K562 (cell line): ENCODE measurements at regions not wholly inside any gene's neighbourhood (a gene's known extent, or its start where the extent isn't known, plus 50 kb on each side); places are given as distances from the start of the nearest gene placed in this dataset.
A peak's percentile ranks its signal among the peaks of the same experiment; 100 is the strongest.

Experiments
- ATAC-seq: fragments of 200-7000 bp; cut with Tn5 transposase; 3 replicates; pipeline ENCODE4 v1.9.1; 2020; ENCODE audit warnings: moderate library complexity
- BruUV-seq: library from RNA; stranded (reverse); fragments of 400-500 nt; replicated peaks from 2 replicates; lab custom pipeline; 2021; lab: Mats Ljungman, UMichigan
- CTCF ChIA-PET: fragments of 300-600 bp; formaldehyde crosslinking; extraction: SDS; loops from one replicate; lab custom pipeline; 2021; ENCODE audit warnings: low intra/inter-chr PET ratio; lab: Yijun Ruan, JAX
- POLR2A ChIA-PET: fragments of 300-600, 350-650 bp; sonication (Branson Sonifier 250); formaldehyde crosslinking; extraction: SDS; loops from one replicate; lab custom pipeline; 2021; ENCODE audit warnings: antibody characterized with exemption, inconsistent platforms; lab: Yijun Ruan, JAX
- DNase-seq, 4 experiments: peaks; one replicate each; pipeline versions ENCODE4 v3.0.0 to v3.0.0-alpha.2; 2011 to 2018; ENCODE audit warnings: low spot score in 3 of 4, mixed read lengths in 3 of 4; ENCODE audit errors: extremely low read depth in 1 of 4
- FAIRE-seq: peaks from 2 replicates; lab custom pipeline; 2011; peaks lifted over from hg19 to GRCh38; lab: Jason Lieb, UNC
- H2AFZ ChIP-seq: 2 replicates; pipeline ENCODE4 v1.6.0; 2011; ENCODE audit warnings: low read depth, low read length, control low read depth, inconsistent platforms
- H3K27ac ChIP-seq: fragments of 200-600 bp; 3 replicates; pipeline ENCODE4 v1.8.0; 2011; ENCODE audit warnings: low read depth, mild to moderate bottlenecking, control low read depth, inconsistent platforms, low read length, moderate library complexity, mixed read lengths; ENCODE audit errors: extremely low read depth
- H3K27me3 ChIP-seq, 2 experiments: fragments of 300-600 bp in 1 of 2; 2 replicates in 1 of 2; 3 replicates in 1 of 2; pipeline versions ENCODE4 v1.6.0 to v1.8.0; 2011; ENCODE audit warnings: inconsistent platforms in 2 of 2, low read length in 2 of 2, mild to moderate bottlenecking in 1 of 2, mixed read lengths in 1 of 2, moderate library complexity in 1 of 2; ENCODE audit not compliant: control insufficient read depth in 2 of 2, insufficient read depth in 2 of 2
- H3K36me3 ChIP-seq: fragments of 300-600 bp; 3 replicates; pipeline ENCODE4 v1.8.0; 2011; ENCODE audit warnings: mild to moderate bottlenecking, low read length, inconsistent platforms; ENCODE audit not compliant: control insufficient read depth, insufficient read depth
- H3K4me1 ChIP-seq, 2 experiments: fragments of 200-600 bp in 1 of 2; replicated peaks in 1 of 2; 2 replicates in 1 of 2; 3 replicates in 1 of 2; pipeline versions ENCODE4 v1.5.1 to v1.8.0; 2011; ENCODE audit warnings: inconsistent platforms in 2 of 2, low read length in 2 of 2, mild to moderate bottlenecking in 1 of 2, mixed read lengths in 1 of 2, moderate library complexity in 1 of 2; ENCODE audit not compliant: control insufficient read depth in 2 of 2, insufficient read depth in 2 of 2
- H3K4me2 ChIP-seq: 2 replicates; pipeline ENCODE4 v1.6.1; 2011; ENCODE audit warnings: low read length, control low read depth, inconsistent platforms, mixed read lengths; ENCODE audit not compliant: insufficient read depth
- H3K4me3 ChIP-seq: fragments of 200-600 bp; sonication (generic), shearing (Covaris generic); 2 replicates; pipeline ENCODE4 v1.5.1; 2016; ENCODE audit warnings: control low read depth, inconsistent platforms
- H3K79me2 ChIP-seq: fragments of 200-600 bp; 3 replicates; pipeline ENCODE4 v1.8.0; 2011; ENCODE audit warnings: low read length, inconsistent platforms; ENCODE audit not compliant: control insufficient read depth, insufficient read depth
- H3K9ac ChIP-seq, 2 experiments: 2 replicates each; pipeline versions ENCODE4 v1.6.0 to v1.6.1; 2011; ENCODE audit warnings: low read depth in 2 of 2, low read length in 2 of 2, control low read depth in 1 of 2, inconsistent platforms in 1 of 2, mild to moderate bottlenecking in 1 of 2, mixed read lengths in 1 of 2; ENCODE audit not compliant: insufficient read depth in 1 of 2
- H3K9me1 ChIP-seq: one replicate; pipeline ENCODE4 v1.6.0; 2011; ENCODE audit warnings: inconsistent platforms, mild to moderate bottlenecking, low read length, moderate library complexity; ENCODE audit not compliant: control insufficient read depth, insufficient read depth
- H3K9me3 ChIP-seq: replicated peaks from 2 replicates; pipeline ENCODE4 v1.5.1; 2011; ENCODE audit warnings: low read depth, low read length, inconsistent platforms; ENCODE audit not compliant: control insufficient read depth, insufficient read depth
- H4K20me1 ChIP-seq: replicated peaks from 2 replicates; pipeline ENCODE4 v1.6.1; 2011; ENCODE audit warnings: low read length, inconsistent platforms, mixed read lengths; ENCODE audit not compliant: control insufficient read depth, insufficient read depth
- ATF3 ChIP-seq, 2 experiments: fragments of 450-650 bp in 1 of 2; sonication (generic) in 1 of 2; formaldehyde crosslinking in 1 of 2; IDR thresholded peaks in 1 of 2; conservative IDR thresholded peaks in 1 of 2; 2 replicates each; pipeline versions ENCODE4 v1.6.1 to v1.8.1; 2016 to 2023; ENCODE audit warnings: mild to moderate bottlenecking in 2 of 2, moderate library complexity in 2 of 2, inconsistent platforms in 1 of 2, missing genetic modification reagents in 1 of 2
- CBX8 ChIP-seq: fragments of 200-600 bp; sonication (generic); IDR thresholded peaks from 2 replicates; pipeline ENCODE4 v1.6.1; 2012; ENCODE audit warnings: borderline replicate concordance, mixed run types, low read depth, mild to moderate bottlenecking, moderate library complexity, mixed read lengths, low read length, control low read depth, inconsistent platforms; ENCODE audit not compliant: poor library complexity, severe bottlenecking; ENCODE audit errors: extremely low read depth
- CREB3L1 ChIP-seq: fragments of 450-650 bp; IDR thresholded peaks from 2 replicates; pipeline ENCODE4 v1.6.1; 2014; ENCODE audit warnings: low read depth, mild to moderate bottlenecking, moderate library complexity, borderline replicate concordance
- MAZ ChIP-seq, 2 experiments: fragments of 450-650 bp in 1 of 2; sonication (generic) in 1 of 2; formaldehyde crosslinking; IDR thresholded peaks in 1 of 2; conservative IDR thresholded peaks in 1 of 2; 2 replicates each; pipeline versions ENCODE4 v1.4.0 to v1.5.0; 2020; ENCODE audit warnings: mild to moderate bottlenecking in 1 of 2, missing genetic modification reagents in 1 of 2
- MECOM ChIP-seq: fragments of 250-450 bp; sonication (Bioruptor Pico); IDR thresholded peaks from 2 replicates; pipeline ENCODE4 v1.8.0; 2022; ENCODE audit warnings: inconsistent platforms
- NRF1 ChIP-seq, 2 experiments: fragments of 450-650 bp; IDR thresholded peaks in 1 of 2; conservative IDR thresholded peaks in 1 of 2; 2 replicates each; pipeline ENCODE4 v1.6.1; 2014; ENCODE audit warnings: mild to moderate bottlenecking in 2 of 2
- OTX1 ChIP-seq: fragments of 450-650 bp; formaldehyde crosslinking; IDR thresholded peaks from 2 replicates; pipeline ENCODE4 v1.4.0; 2022; ENCODE audit warnings: mild to moderate bottlenecking
- RCOR1 ChIP-seq, 2 experiments: IDR thresholded peaks; 2 replicates each; pipeline ENCODE4 v1.6.1; 2012; ENCODE audit warnings: low read depth in 2 of 2, low read length in 2 of 2, borderline replicate concordance in 1 of 2, improper control_type of control experiment in 1 of 2
- TARDBP ChIP-seq: fragments of 450-650 bp; IDR thresholded peaks from 2 replicates; pipeline ENCODE4 v1.6.1; 2016
- ZNF212 ChIP-seq: fragments of 450-650 bp; formaldehyde crosslinking; IDR thresholded peaks from 2 replicates; pipeline ENCODE4 v1.4.0; 2020; ENCODE audit warnings: mild to moderate bottlenecking
- ZNF75A ChIP-seq: fragments of 450-650 bp; formaldehyde crosslinking; IDR thresholded peaks from 2 replicates; pipeline ENCODE4 v1.4.0; 2020; ENCODE audit warnings: mild to moderate bottlenecking
- WGBS: fragments of 100-300 bp; shearing (Covaris generic); methylation state at CpG from one replicate; pipeline ENCODE4 v1.1.6; 2016; ENCODE audit warnings: low coverage, mixed read lengths; ENCODE audit not compliant: insufficient coverage; ENCODE audit errors: missing lambda C conversion rate; 5-methylcytosine and 5-hydroxymethylcytosine counted together
- in situ Hi-C: fragments of 300-500 bp; cut with MboI; formaldehyde crosslinking; loops from 4 replicates; pipeline ENCODE4 v1.15.0; 2018; ENCODE audit warnings: inconsistent platforms, mixed read lengths
- intact Hi-C: fragments of 100-400 bp; cut with micrococcal nuclease; formaldehyde crosslinking; loops from 2 replicates; pipeline ENCODE4 v1.14.2; 2022
- TF ChIP-seq, protein P1 (sequence below), 3 experiments: fragments of 200-800 bp in 1 of 3; fragments of 250-450 bp in 1 of 3; fragments of 450-650 bp in 1 of 3; sonication (Bioruptor Pico) in 1 of 3; sonication (Bioruptor generic) in 1 of 3; formaldehyde crosslinking in 1 of 3; IDR thresholded peaks; 2 replicates each; pipeline versions ENCODE4 v1.6.1 to v1.8.0; 2016 to 2022; ENCODE audit warnings: mild to moderate bottlenecking in 2 of 3, missing genetic modification characterization in 2 of 3, missing compliant biosample characterization in 1 of 3, moderate library complexity in 1 of 3

- H3K9me3 ChIP-seq: no peaks in the 10 kb centered on the region
Measured at GRCh38 chr2:191756761-191757160, 78.8 kb downstream of the NABP1 start.

DNA sequence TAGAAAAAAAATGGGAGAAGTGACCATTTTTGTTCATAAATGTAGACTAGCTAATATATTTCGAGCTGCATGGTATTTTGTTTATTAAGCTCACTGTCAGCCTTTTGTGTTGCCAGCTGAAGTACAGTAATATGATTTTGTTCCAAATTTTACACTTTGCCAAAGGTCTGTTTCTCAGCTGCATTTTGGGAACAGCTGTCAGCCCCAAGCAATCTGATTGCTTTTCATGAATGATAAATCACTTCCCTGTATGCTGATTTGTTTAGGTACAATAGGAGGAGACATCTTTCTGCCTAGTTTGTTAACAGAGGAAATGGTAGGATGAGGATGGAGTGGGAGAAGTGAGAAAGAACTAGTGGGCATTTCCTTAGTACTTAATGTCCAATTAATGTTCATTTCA, 79.3 kb downstream of the NABP1 start:
- Histone ChIP-seq H3K9me3 (no peaks in the 10 kb centered on the region), H3K4me1 (peaks cover 0 to 8% of the 10 kb centered on the region in 2 experiments; a peak in 4 of 5 replicates), H3K4me3 (no peak overlapping the region), H3K9me1 (no peaks in the 10 kb centered on the region), H3K27ac (no peak overlapping the region), H3K4me2 (no peak overlapping the region), H2AFZ (no peak overlapping the region), H3K9ac (no peak overlapping the region), H4K20me1 (no peaks in the 10 kb centered on the region), H3K79me2 (no peaks in the 10 kb centered on the region), H3K27me3 (no peaks in the 10 kb centered on the region), H3K36me3 (no peaks in the 10 kb centered on the region)
- intact Hi-C loops: no loop called here
- no TSS peak for BruUV-seq
- in situ Hi-C loops: no loop called here
- 15% methylated on average over 1 of the region's 1 CpG for WGBS
- ATAC-seq: no peak
- no peak for FAIRE-seq
- DNase-seq: no peak
- POLR2A ChIA-PET: no interaction called here
- CTCF ChIA-PET: no interaction called here
- TF ChIP-seq OTX1 (no peak), ATF3 (IDR thresholded peaks at IDR 0.05) (no peak), ATF3 (CRISPR knock-in tag; conservative IDR thresholded peaks at IDR 0.05) (no peak), RCOR1 (IDR thresholded peaks at IDR 0.05; ENCODE audit: borderline replicate concordance in 1 of 2, low read depth in 2 of 2, low read length in 2 of 2) (no peak), ZNF75A (no peak), NRF1 (conservative IDR thresholded peaks at IDR 0.05 in 1 of 2, IDR thresholded peaks at IDR 0.05 in 1 of 2) (no peak), CREB3L1 (no peak)
- TF ChIP-seq, protein P1, sequence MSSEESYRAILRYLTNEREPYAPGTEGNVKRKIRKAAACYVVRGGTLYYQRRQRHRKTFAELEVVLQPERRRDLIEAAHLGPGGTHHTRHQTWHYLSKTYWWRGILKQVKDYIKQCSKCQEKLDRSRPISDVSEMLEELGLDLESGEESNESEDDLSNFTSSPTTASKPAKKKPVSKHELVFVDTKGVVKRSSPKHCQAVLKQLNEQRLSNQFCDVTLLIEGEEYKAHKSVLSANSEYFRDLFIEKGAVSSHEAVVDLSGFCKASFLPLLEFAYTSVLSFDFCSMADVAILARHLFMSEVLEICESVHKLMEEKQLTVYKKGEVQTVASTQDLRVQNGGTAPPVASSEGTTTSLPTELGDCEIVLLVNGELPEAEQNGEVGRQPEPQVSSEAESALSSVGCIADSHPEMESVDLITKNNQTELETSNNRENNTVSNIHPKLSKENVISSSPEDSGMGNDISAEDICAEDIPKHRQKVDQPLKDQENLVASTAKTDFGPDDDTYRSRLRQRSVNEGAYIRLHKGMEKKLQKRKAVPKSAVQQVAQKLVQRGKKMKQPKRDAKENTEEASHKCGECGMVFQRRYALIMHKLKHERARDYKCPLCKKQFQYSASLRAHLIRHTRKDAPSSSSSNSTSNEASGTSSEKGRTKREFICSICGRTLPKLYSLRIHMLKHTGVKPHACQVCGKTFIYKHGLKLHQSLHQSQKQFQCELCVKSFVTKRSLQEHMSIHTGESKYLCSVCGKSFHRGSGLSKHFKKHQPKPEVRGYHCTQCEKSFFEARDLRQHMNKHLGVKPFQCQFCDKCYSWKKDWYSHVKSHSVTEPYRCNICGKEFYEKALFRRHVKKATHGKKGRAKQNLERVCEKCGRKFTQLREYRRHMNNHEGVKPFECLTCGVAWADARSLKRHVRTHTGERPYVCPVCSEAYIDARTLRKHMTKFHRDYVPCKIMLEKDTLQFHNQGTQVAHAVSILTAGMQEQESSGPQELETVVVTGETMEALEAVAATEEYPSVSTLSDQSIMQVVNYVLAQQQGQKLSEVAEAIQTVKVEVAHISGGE (CRISPR knock-in tag; IDR thresholded peaks at IDR 0.05): no peak

More at GRCh38 chr2:191756761-191757160, 78.8 kb downstream of the NABP1 start:
- intact Hi-C loops (no loop called here), in situ Hi-C loops (no loop called here)
- no peak overlapping the region for H3K9ac ChIP-seq
- WGBS: 7% methylated on average over 4 of the region's 4 CpGs
- H3K9me1 ChIP-seq: no peaks in the 10 kb centered on the region
- no peak for ATAC-seq
- peak overlapping the region; percentile 72; the same call in 1 of the 2 replicates for H2AFZ ChIP-seq
- H3K36me3 ChIP-seq: no peaks in the 10 kb centered on the region
- no peaks in the 10 kb centered on the region for H3K79me2 ChIP-seq
- TF ChIP-seq CBX8: no peak
- TF ChIP-seq TARDBP: no peak
- no peak for TF ChIP-seq MECOM (CRISPR knock-in tag)
- TF ChIP-seq MAZ (CRISPR knock-in tag; conservative IDR thresholded peaks at IDR 0.05 in 1 of 2, IDR thresholded peaks at IDR 0.05 in 1 of 2): no peak
- no peak for TF ChIP-seq ZNF212 (CRISPR knock-in tag)
- TF ChIP-seq, all 486 proteins: peak for 0
- Histone ChIP-seq H4K20me1 (no peaks in the 10 kb centered on the region), H3K27ac (no peak overlapping the region), H3K4me1 (peaks cover 0 to 8% of the 10 kb centered on the region in 2 experiments; a peak in 4 of 5 replicates), H3K27me3 (no peaks in the 10 kb centered on the region), H3K4me2 (no peak overlapping the region), H3K4me3 (no peak overlapping the region)
- no TSS peak for BruUV-seq
- DNase-seq (no peak), FAIRE-seq (no peak)
- ChIA-PET POLR2A (no interaction called here), CTCF (no interaction called here)
